ENCODE measurements at regions not wholly inside any gene's neighbourhood (a gene's known extent, or its start where the extent isn't known, plus 50 kb on each side); places are given as distances from the start of the nearest gene placed in this dataset.

GRCh38 chr10:64863836-64864235 lies 1342.6 kb downstream of the REEP3 start (continued):
- no peak for TF ChIP-seq HNF4G (IDR thresholded peaks at IDR 0.05; ENCODE audit: borderline replicate concordance, low read depth, low read length)
- TF ChIP-seq HNF4G (CRISPR knock-in tag; IDR thresholded peaks at IDR 0.05; ENCODE audit: borderline replicate concordance, low read depth), result no peak
- no peak for TF ChIP-seq ZNF572 (CRISPR knock-in tag; IDR thresholded peaks at IDR 0.05)
- no peak for TF ChIP-seq ZNF816 (CRISPR knock-in tag; IDR thresholded peaks at IDR 0.05; ENCODE audit: borderline replicate concordance)
- TF ChIP-seq ZMYM2 (CRISPR knock-in tag; IDR thresholded peaks at IDR 0.05), result no peak

GRCh38 chr10:64867501-64867962 lies 1346.3 kb downstream of the REEP3 start:
- ATAC-seq, result no peak; the same call in 2 of the 3 replicates
- peaks cover 9% of the 10 kb centered on the region; the same call in 1 of the 2 replicates for H3K4me1 ChIP-seq (ENCODE audit: insufficient read depth, low read length)
- H3K27me3 ChIP-seq (ENCODE audit: control insufficient read depth in 1 of 2, insufficient read depth in 2 of 2, low read length in 2 of 2), result no peaks in the 10 kb centered on the region; a peak in 1 of 5 replicates
- H4K20me1 ChIP-seq (ENCODE audit: insufficient read depth, low read length), result no peaks in the 10 kb centered on the region
- no TSS peak for BruUV-seq (replicated peaks)
- no peaks in the 10 kb centered on the region for H3K36me3 ChIP-seq (replicated peaks in 1 of 2; ENCODE audit: control insufficient read depth in 1 of 2, insufficient read depth in 2 of 2, low read length in 2 of 2)
- H3K27ac ChIP-seq (ENCODE audit: extremely low read length, insufficient read depth, low read length), result no peak overlapping the region
- TF ChIP-seq MXD3 (CRISPR knock-in tag; IDR thresholded peaks at IDR 0.05) (no peak), SOX13 (IDR thresholded peaks at IDR 0.05) (no peak), SOX13 (CRISPR knock-in tag; conservative IDR thresholded peaks at IDR 0.05 in 1 of 2, IDR thresholded peaks at IDR 0.05 in 1 of 2) (peak in 1 of 2 experiments; percentile 53; a peak in 2 of 4 replicates), HNF4A (CRISPR knock-in tag; IDR thresholded peaks at IDR 0.05) (peak; percentile 33; the same call in 1 of the 2 replicates), BHLHE40 (IDR thresholded peaks at IDR 0.05; ENCODE audit: low read length) (peak; percentile 76), ZSCAN5A (CRISPR knock-in tag; IDR thresholded peaks at IDR 0.05; ENCODE audit: borderline replicate concordance) (no peak), MIXL1 (CRISPR knock-in tag; IDR thresholded peaks at IDR 0.05) (no peak), RFX3 (CRISPR knock-in tag; IDR thresholded peaks at IDR 0.05) (no peak), CENPBD1 (CRISPR knock-in tag; IDR thresholded peaks at IDR 0.05; ENCODE audit: borderline replicate concordance, low read depth) (no peak), GATAD2A (CRISPR knock-in tag; IDR thresholded peaks at IDR 0.05) (no peak), KLF9 (CRISPR knock-in tag; IDR thresholded peaks at IDR 0.05; ENCODE audit: low read depth) (no peak), ZNF234 (CRISPR knock-in tag; conservative IDR thresholded peaks at IDR 0.05) (no peak), ZNF652 (CRISPR knock-in tag; IDR thresholded peaks at IDR 0.05; ENCODE audit: borderline replicate concordance, low read depth) (no peak), JUND (CRISPR knock-in tag; IDR thresholded peaks at IDR 0.05) (no peak), HOXD1 (CRISPR knock-in tag; IDR thresholded peaks at IDR 0.05) (no peak), ZNF576 (CRISPR knock-in tag; IDR thresholded peaks at IDR 0.05) (no peak)
- H3K79me2 ChIP-seq (ENCODE audit: insufficient read depth, low read length), result no peaks in the 10 kb centered on the region
- CTCF ChIA-PET (ENCODE audit: low intra/inter-chr PET ratio, low total read pairs), result no interaction called here
- H3K4me2 ChIP-seq (ENCODE audit: low read depth, low read length), result peak overlapping the region; percentile 30; the same call in 1 of the 2 replicates
- no peak overlapping the region for H3K4me3 ChIP-seq (replicated peaks in 1 of 3; ENCODE audit: insufficient read depth in 1 of 3, low read depth in 2 of 3, low read length in 3 of 3)
- peak; percentile 65 for DNase-seq (ENCODE audit: low spot score)
- H3K9me3 ChIP-seq (ENCODE audit: low read length), result no peaks in the 10 kb centered on the region
- intact Hi-C loops (cut with micrococcal nuclease; ENCODE audit: unreplicated experiment), result no loop called here
- FAIRE-seq, result peak; percentile 8
- no peak overlapping the region for H3K9ac ChIP-seq (ENCODE audit: insufficient read depth, low read depth, low read length)
- in situ Hi-C loops (cut with HindIII; ENCODE audit: extremely low pct_ligation_motif_present, low pct_unique_long_range_greater_than_20kb), result no loop called here
- WGBS (ENCODE audit: low lambda C conversion rate), result 2% methylated on average over 4 of the region's 4 CpGs
- POLR2A ChIA-PET, result no interaction called here
- H2AFZ ChIP-seq (ENCODE audit: low read length), result no peak overlapping the region

Data from HepG2 (cell line).